ENCODE measurements at regions not wholly inside any gene's neighbourhood (a gene's known extent, or its start where the extent isn't known, plus 50 kb on each side); places are given as distances from the start of the nearest gene placed in this dataset.

- H3K4me3 ChIP-seq (ENCODE audit: low read length) = no peak overlapping the region
- TF ChIP-seq CTCF (conservative IDR thresholded peaks at IDR 0.05; ENCODE audit: low read depth, low read length) = no peak
- DNase-seq (ENCODE audit: low read depth) = no peak
These were observed 442.4 kb upstream of the ZNF462 start for GRCh38 chr9:106420511-106420944.

DNA sequence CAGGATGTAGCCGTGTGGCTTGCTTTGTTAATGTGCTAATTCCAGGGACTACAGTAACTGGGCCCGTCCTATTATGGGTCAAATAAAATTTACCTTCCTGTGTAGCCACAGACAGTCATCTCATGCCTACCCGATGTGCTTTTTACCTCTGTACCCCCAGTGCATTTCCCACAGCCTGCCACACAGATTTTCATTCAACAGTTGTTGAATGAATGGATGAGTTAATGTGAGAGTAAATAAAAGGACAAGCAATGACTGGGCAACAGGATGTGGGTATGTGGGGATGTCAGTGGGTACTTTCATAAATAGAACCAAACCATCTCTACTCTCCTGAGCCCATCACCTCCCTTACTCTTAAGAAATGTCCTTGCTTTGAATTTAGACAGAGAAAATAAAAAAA is 441.2 kb upstream of the ZNF462 start:
- TF ChIP-seq CTCF (conservative IDR thresholded peaks at IDR 0.05; ENCODE audit: low read depth, low read length) = no peak
- no peak overlapping the region for H3K4me3 ChIP-seq (ENCODE audit: low read length)
- no peak for DNase-seq (ENCODE audit: low read depth)

DNA sequence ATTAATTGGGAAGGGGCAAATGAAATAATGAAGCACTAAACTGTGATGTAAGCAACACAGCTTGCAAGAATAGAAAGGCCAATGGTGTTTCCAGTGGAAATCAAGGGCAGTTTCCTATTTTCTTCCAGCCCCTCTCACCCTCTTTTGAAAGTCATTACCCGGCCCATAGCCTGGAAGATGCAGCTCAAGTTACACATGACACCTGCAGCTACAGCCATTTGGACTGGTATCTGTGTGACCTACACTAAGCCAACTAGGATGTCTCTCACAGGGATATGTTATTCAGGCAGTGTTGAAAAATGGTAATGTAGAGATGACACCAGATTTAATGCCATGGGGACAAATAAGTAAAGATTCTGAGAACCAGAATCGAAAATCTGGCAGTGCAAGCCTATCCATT is 439.4 kb upstream of the ZNF462 start:
- DNase-seq (ENCODE audit: low read depth) = no peak
- H3K4me3 ChIP-seq (ENCODE audit: low read length) = no peak overlapping the region
- no peak for TF ChIP-seq CTCF (conservative IDR thresholded peaks at IDR 0.05; ENCODE audit: low read depth, low read length)

DNA sequence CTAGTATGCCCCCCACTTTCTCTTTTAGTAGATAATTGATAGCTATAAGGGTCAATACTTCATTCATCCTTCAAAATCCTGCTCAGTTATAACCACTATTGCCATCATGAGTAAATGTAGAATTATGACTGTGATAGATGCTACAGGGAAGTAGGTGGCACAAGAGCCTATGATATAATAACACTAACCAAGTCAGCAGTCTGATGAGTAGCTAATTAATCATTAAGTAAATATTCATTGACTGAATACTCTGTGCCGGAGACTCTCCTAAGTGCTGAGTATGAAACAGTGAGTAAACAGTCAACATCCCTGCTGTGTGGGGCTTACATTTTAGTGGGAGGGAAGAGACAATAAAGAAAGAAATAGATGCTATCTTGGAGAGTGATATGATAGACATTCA is 430.3 kb upstream of the ZNF462 start:
- no peak overlapping the region for H3K4me3 ChIP-seq (ENCODE audit: low read length)
- no peak for TF ChIP-seq CTCF (conservative IDR thresholded peaks at IDR 0.05; ENCODE audit: low read depth, low read length)
- no peak for DNase-seq (ENCODE audit: low read depth)

DNA sequence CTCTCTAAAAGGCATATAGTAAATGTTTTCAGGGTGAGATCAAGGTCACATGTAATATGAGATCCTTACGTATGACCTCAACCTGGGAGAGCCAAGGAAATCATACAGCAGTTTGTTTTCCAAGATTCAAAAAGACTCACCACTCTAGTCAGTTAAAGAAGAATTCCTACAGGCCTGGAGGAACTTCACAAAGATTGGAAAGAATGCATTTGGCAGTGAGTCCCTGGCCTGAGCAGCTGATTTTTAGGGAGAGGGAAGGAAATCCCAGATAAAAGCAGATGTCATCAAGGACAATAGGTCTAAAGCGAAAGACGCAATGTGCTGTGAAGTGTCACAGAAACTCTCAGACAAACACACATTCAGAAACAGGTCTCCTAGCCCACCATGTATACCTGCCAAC is 424.0 kb upstream of the ZNF462 start:
- H3K4me3 ChIP-seq (ENCODE audit: low read length) = no peak overlapping the region
- DNase-seq (ENCODE audit: low read depth) = peak; percentile 4
- TF ChIP-seq CTCF (conservative IDR thresholded peaks at IDR 0.05; ENCODE audit: low read depth, low read length) = no peak

- no peak for DNase-seq (ENCODE audit: low read depth)
- H3K4me3 ChIP-seq (ENCODE audit: low read length) = no peak overlapping the region
- no peak for TF ChIP-seq CTCF (conservative IDR thresholded peaks at IDR 0.05; ENCODE audit: low read depth, low read length)
These were observed 421.7 kb upstream of the ZNF462 start for GRCh38 chr9:106441283-106441682.

DNA sequence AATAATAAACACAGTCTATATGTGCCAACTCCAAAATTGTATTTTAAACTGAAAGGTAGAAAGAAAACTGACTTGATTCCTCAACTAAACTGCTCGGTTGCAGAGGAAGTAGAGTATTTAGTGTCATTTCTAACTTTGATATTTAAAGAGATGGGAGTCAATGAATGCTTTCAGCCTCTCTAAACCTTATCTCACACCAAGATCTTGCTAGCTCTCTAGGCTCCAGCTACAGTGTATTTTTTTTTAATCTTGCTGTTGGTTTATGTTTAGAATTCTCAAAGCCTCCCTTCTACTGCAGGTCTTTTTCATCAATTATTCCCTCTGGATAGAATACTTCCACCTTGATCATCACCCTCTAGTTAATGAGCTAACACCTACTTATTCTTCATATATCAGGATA is 419.4 kb upstream of the ZNF462 start:
- TF ChIP-seq CTCF (conservative IDR thresholded peaks at IDR 0.05; ENCODE audit: low read depth, low read length) = no peak
- no peak overlapping the region for H3K4me3 ChIP-seq (ENCODE audit: low read length)
- DNase-seq (ENCODE audit: low read depth) = no peak
